Ishikawa (cell line): ENCODE measurements at regions not wholly inside any gene's neighbourhood (a gene's known extent, or its start where the extent isn't known, plus 50 kb on each side); places are given as distances from the start of the nearest gene placed in this dataset.

Source experiments
- CEBPB ChIP-seq: IDR thresholded peaks from 2 replicates; pipeline ENCODE4 v1.6.1; 2012
- CREB1 ChIP-seq: IDR thresholded peaks from 2 replicates; pipeline ENCODE4 v1.6.1; 2012; ENCODE audit warnings: low read depth
- EGR1 ChIP-seq: IDR thresholded peaks from 2 replicates; pipeline ENCODE4 v1.6.1; 2012
- EP300 ChIP-seq: IDR thresholded peaks from 2 replicates; pipeline ENCODE4 v1.6.1; 2012; ENCODE audit warnings: borderline replicate concordance
- FOXM1 ChIP-seq: IDR thresholded peaks from 2 replicates; pipeline ENCODE4 v1.6.1; 2012; ENCODE audit warnings: low read depth, borderline replicate concordance
- NFIC ChIP-seq: IDR thresholded peaks from 2 replicates; pipeline ENCODE4 v1.6.1; 2012
- RAD21 ChIP-seq: IDR thresholded peaks from 2 replicates; pipeline ENCODE4 v1.6.1; 2012; ENCODE audit warnings: low read depth
- TAF1 ChIP-seq: IDR thresholded peaks from 2 replicates; pipeline ENCODE4 v1.6.1; 2012; ENCODE audit warnings: low read depth, mild to moderate bottlenecking
- TCF12 ChIP-seq: IDR thresholded peaks from 2 replicates; pipeline ENCODE4 v1.6.1; 2012; ENCODE audit warnings: low read depth
- TEAD4 ChIP-seq: IDR thresholded peaks from 2 replicates; pipeline ENCODE4 v1.6.1; 2012
- YY1 ChIP-seq: IDR thresholded peaks from 2 replicates; pipeline ENCODE4 v1.6.1; 2012; ENCODE audit warnings: low read depth
- ZBTB7A ChIP-seq: IDR thresholded peaks from 2 replicates; pipeline ENCODE4 v1.6.1; 2012; ENCODE audit warnings: low read depth
- TF ChIP-seq, protein P1 (sequence below): IDR thresholded peaks from 2 replicates; pipeline ENCODE4 v1.6.1; 2012
- TF ChIP-seq, protein P2 (sequence below): IDR thresholded peaks from 2 replicates; pipeline ENCODE4 v1.6.1; 2012
- TF ChIP-seq, protein P3 (sequence below): IDR thresholded peaks from 2 replicates; pipeline ENCODE4 v1.6.1; 2012; ENCODE audit warnings: low read depth, mild to moderate bottlenecking

DNA sequence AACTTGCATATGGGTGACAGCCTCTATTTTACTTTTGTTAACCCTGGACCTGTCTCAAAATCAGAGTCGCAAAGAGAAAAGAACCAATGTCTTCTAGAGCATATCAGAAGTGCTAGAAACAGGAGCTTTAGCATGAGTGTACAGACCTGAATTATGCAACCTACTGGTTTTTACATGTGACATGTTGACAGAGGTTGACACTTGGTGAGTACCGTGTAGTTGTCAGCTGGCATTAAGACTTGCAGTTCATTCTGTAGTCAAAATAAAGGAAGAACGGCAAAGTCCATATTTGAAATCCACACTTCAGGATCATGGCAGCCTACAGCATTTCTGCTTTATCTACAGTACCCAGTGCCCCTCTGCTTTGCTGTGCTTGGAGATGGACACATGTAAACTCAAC is 291.9 kb upstream of the TENM3 start:
- TF ChIP-seq TEAD4 = no peak
- no peak for TF ChIP-seq RAD21
- no peak for TF ChIP-seq ZBTB7A
- TF ChIP-seq, protein P1, sequence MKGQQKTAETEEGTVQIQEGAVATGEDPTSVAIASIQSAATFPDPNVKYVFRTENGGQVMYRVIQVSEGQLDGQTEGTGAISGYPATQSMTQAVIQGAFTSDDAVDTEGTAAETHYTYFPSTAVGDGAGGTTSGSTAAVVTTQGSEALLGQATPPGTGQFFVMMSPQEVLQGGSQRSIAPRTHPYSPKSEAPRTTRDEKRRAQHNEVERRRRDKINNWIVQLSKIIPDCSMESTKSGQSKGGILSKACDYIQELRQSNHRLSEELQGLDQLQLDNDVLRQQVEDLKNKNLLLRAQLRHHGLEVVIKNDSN = no peak
- no peak for TF ChIP-seq CREB1
- no peak for TF ChIP-seq TCF12
- TF ChIP-seq YY1 = no peak
- TF ChIP-seq EGR1 = no peak
- TF ChIP-seq, protein P2, sequence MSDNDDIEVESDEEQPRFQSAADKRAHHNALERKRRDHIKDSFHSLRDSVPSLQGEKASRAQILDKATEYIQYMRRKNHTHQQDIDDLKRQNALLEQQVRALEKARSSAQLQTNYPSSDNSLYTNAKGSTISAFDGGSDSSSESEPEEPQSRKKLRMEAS = no peak
- no peak for TF ChIP-seq EP300
- TF ChIP-seq FOXM1 = no peak
- TF ChIP-seq, protein P3, sequence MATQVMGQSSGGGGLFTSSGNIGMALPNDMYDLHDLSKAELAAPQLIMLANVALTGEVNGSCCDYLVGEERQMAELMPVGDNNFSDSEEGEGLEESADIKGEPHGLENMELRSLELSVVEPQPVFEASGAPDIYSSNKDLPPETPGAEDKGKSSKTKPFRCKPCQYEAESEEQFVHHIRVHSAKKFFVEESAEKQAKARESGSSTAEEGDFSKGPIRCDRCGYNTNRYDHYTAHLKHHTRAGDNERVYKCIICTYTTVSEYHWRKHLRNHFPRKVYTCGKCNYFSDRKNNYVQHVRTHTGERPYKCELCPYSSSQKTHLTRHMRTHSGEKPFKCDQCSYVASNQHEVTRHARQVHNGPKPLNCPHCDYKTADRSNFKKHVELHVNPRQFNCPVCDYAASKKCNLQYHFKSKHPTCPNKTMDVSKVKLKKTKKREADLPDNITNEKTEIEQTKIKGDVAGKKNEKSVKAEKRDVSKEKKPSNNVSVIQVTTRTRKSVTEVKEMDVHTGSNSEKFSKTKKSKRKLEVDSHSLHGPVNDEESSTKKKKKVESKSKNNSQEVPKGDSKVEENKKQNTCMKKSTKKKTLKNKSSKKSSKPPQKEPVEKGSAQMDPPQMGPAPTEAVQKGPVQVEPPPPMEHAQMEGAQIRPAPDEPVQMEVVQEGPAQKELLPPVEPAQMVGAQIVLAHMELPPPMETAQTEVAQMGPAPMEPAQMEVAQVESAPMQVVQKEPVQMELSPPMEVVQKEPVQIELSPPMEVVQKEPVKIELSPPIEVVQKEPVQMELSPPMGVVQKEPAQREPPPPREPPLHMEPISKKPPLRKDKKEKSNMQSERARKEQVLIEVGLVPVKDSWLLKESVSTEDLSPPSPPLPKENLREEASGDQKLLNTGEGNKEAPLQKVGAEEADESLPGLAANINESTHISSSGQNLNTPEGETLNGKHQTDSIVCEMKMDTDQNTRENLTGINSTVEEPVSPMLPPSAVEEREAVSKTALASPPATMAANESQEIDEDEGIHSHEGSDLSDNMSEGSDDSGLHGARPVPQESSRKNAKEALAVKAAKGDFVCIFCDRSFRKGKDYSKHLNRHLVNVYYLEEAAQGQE = no peak
- no peak for TF ChIP-seq TAF1

DNA sequence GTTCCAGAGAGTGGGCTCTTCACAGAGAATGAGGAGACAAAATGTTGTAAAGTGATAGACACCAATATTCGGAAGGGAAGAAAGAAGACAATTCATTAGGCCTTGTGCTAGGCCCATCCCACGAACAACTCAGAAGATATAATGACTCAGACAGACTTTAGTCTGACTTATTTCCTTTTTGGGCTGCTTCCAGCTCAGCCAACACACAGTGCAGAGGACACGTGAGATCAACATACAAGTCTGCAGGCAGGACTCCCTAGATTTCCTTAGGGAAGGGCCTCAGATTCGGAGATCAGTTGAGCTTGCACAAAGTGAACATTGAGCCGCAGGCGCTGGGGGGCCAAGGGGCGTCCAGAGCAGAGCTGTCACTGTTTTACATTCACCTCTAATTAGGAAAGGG is 290.7 kb upstream of the TENM3 start:
- TF ChIP-seq FOXM1 (peak; percentile 30; the same call in 1 of the 2 replicates), YY1 (no peak), EP300 (peak; percentile 78; the same call in 1 of the 2 replicates), CREB1 (no peak), TEAD4 (no peak), EGR1 (no peak), ZBTB7A (no peak), RAD21 (no peak; the same call in 1 of the 2 replicates), TCF12 (peak; percentile 64), TAF1 (no peak), CEBPB (no peak), NFIC (peak; percentile 79)
- TF ChIP-seq, protein P1 = peak; percentile 56
- TF ChIP-seq, protein P2 = peak; percentile 67
- TF ChIP-seq, protein P3 = no peak

DNA sequence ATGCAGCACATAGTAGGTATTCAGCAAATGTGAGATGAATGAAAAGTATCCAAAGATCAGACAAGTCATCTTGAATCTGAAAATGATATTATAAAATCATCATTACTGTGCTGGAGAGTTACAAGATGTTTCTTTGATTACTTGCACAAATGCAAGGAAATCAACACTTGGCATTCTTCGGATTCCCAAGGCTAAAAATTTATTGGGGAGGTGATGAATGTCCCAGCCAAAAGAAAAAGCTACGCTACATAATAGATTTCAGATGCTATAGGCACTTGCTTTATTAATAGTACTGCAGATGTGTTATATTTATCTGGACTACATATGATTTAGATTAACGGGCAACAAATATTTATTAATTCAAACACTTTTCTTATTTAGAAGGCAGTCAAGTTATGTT is 286.7 kb upstream of the TENM3 start:
- TF ChIP-seq RAD21 (no peak), TEAD4 (peak; percentile 77)

DNA sequence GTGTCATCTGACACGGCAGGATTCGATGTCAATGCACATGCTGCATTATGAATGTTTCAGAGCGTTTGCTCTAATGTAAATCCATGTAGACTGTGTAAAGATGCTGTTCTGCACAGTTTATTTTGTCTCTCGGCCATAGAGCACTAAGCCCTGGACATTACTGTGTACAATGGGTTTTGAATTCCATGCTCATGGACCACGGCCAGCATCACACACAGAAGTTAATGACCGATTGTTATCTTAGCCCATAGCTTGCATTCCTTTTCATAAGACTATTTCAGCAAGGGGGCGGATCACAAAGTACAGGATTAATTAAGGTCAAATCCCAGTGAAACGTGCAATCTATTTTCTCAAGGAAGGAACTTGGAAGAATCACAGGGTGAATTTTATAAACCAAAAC is 286.1 kb upstream of the TENM3 start:
- TF ChIP-seq, protein P3 = no peak
- TF ChIP-seq TAF1 (no peak), CEBPB (peak; percentile 78), RAD21 (peak; percentile 26; the same call in 1 of the 2 replicates), CREB1 (no peak), EGR1 (no peak), FOXM1 (peak; percentile 98), NFIC (peak; percentile 100), TCF12 (peak; percentile 99), YY1 (0 out of 2 replicates have a peak, but pooled peaks have one; percentile 57), ZBTB7A (no peak), EP300 (peak; percentile 100), TEAD4 (peak; percentile 99)
- TF ChIP-seq, protein P1 = 0 out of 2 replicates have a peak, but pooled peaks have one; percentile 30
- TF ChIP-seq, protein P2 = peak; percentile 74; the same call in 1 of the 2 replicates
